ENCODE measurements at regions not wholly inside any gene's neighbourhood (a gene's known extent, or its start where the extent isn't known, plus 50 kb on each side); places are given as distances from the start of the nearest gene placed in this dataset.
A peak's percentile ranks its signal among the peaks of the same experiment; 100 is the strongest.
"Not testable (repeated sequence)": the region's sequence is repeated elsewhere in the genome, so short reads cannot be mapped to it uniquely, and the experiment has no call there.

DNA sequence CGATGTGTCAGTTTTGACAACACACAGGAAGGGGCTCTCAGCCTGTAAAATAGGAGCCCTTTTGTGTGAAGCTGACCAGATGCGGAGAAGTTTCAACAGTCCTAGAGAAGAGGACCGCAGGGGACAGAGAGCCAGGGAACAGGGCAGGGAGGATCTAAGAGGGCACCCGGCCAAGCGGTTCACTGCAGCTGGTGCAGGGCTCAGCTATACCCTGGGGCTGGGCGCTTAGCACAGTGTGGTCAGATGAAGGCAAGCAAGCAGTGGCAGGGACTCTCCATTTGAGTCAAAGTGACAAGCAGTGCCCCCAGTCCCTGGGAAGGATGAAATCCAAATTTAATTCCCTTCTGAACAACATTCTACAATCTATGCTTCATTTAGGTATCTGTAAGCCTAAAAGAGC, 88.9 kb upstream of the PLGLB2 start:
- not testable (repeated sequence) for DNase-seq (ENCODE audit: low read depth); H3K4me3 ChIP-seq (ENCODE audit: low read depth, low read length)

DNA sequence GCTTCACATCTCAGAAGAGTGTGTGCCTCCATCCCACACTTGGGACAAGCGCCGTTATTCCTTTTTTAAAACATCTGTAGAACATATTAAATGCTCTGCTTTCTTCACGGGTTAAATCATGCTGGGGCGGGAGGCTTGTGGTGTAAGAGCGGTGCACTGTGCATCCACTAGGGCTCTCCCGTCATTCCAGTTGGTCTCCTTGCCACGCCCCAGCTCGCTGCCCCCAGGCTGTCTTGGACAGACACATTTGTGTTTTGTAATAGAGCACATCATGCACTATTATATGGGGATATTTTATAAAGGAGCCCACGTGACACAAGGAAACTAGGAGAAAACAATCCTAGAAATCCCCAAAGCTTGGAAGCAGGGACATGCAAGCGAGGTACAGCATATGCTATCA, 87.7 kb upstream of the PLGLB2 start:
- not testable (repeated sequence) for H3K4me3 ChIP-seq (ENCODE audit: low read depth, low read length); DNase-seq (ENCODE audit: low read depth)

- not testable (repeated sequence) for DNase-seq (ENCODE audit: low read depth); H3K4me3 ChIP-seq (ENCODE audit: low read depth, low read length)
Measured at GRCh38 chr2:87662316-87663290, 85.3 kb upstream of the PLGLB2 start.

DNA sequence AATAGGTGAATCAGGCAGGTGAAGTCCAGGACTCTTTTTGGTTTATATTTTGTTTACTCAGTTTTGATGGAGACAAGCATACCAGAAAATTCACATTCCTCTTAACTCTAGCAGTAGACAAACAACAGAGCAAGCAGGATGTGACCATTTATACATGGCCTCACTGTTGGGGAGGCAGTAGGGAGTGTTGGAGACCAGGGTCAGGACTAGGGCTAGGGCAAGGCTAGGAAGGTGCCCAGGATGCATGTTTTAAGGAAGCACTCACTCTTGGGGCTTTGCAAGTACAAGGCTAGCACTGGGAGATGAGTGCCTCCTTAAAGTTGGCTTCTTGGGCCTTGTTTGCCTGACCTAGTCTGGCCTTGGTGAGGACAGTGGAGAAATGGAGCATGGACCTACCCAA, 84.5 kb upstream of the PLGLB2 start:
- DNase-seq (ENCODE audit: low read depth); H3K4me3 ChIP-seq (ENCODE audit: low read depth, low read length): not testable (repeated sequence)

GRCh38 chr2:87667027-87667426, 80.9 kb upstream of the PLGLB2 start:
- not testable (repeated sequence) for H3K4me3 ChIP-seq (ENCODE audit: low read depth, low read length); DNase-seq (ENCODE audit: low read depth)

- H3K4me3 ChIP-seq (ENCODE audit: low read depth, low read length); DNase-seq (ENCODE audit: low read depth): not testable (repeated sequence)
Measured at GRCh38 chr2:87668361-87668760, 79.5 kb upstream of the PLGLB2 start.

GRCh38 chr2:87669633-87670231, 78.2 kb upstream of the PLGLB2 start:
- not testable (repeated sequence) for H3K4me3 ChIP-seq (ENCODE audit: low read depth, low read length); DNase-seq (ENCODE audit: low read depth)

DNA sequence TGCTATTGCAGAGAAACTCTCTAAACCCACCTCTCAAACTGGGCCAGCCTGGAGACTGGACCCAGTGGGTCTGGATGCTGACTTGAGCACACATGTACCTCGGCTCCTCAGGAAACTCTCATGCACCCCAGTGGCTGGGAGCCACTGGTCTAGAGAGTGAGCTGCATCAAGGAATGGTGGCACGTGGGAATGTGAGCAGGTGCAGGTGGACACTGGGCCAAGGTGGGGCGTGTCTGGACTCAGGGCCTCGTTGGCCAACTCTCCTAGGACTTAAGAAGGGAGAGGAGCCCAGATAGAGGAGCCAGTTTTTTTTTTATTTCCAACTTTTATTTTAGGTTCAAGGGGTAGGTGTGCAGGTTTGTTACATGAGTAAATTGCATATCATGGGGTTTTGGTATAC, 75.5 kb upstream of the PLGLB2 start:
- not testable (repeated sequence) for H3K4me3 ChIP-seq (ENCODE audit: low read depth, low read length); DNase-seq (ENCODE audit: low read depth)

DNA sequence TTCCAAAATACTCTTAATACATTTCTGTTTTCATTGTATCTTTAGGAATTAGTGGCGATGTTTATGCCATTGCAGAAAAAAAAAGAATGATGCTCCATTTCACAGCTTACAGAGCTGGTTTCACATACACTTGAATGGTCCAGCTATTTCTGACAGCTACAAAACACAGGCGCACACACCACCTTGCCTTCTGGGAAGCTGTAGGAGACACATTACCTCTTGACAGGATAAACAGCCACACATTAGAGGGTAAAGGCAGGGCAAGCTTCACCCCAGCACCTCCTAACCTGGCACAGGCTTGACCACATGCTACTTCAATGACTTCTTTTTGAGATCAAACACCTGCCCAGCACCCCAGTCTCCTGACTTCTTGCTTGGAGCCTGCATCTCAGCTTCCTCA, 73.2 kb upstream of the PLGLB2 start:
- not testable (repeated sequence) for H3K4me3 ChIP-seq (ENCODE audit: low read depth, low read length); DNase-seq (ENCODE audit: low read depth)

- not testable (repeated sequence) for H3K4me3 ChIP-seq (ENCODE audit: low read depth, low read length); DNase-seq (ENCODE audit: low read depth)
Measured at GRCh38 chr2:87675487-87675886, 72.4 kb upstream of the PLGLB2 start.

- not testable (repeated sequence) for H3K4me3 ChIP-seq (ENCODE audit: low read depth, low read length); DNase-seq (ENCODE audit: low read depth)
Measured at GRCh38 chr2:87677421-87677923, 70.4 kb upstream of the PLGLB2 start.

GRCh38 chr2:87678742-87679173, 69.1 kb upstream of the PLGLB2 start:
- not testable (repeated sequence) for DNase-seq (ENCODE audit: low read depth); H3K4me3 ChIP-seq (ENCODE audit: low read depth, low read length)

- not testable (repeated sequence) for H3K4me3 ChIP-seq (ENCODE audit: low read depth, low read length); DNase-seq (ENCODE audit: low read depth)
Measured at GRCh38 chr2:87679950-87680349, 67.9 kb upstream of the PLGLB2 start.

GRCh38 chr2:87680691-87681090, 67.2 kb upstream of the PLGLB2 start:
- H3K4me3 ChIP-seq (ENCODE audit: low read depth, low read length); DNase-seq (ENCODE audit: low read depth): not testable (repeated sequence)

GRCh38 chr2:87683451-87683850, 64.4 kb upstream of the PLGLB2 start:
- DNase-seq (ENCODE audit: low read depth): peak; percentile 67
- TF ChIP-seq, protein P1, sequence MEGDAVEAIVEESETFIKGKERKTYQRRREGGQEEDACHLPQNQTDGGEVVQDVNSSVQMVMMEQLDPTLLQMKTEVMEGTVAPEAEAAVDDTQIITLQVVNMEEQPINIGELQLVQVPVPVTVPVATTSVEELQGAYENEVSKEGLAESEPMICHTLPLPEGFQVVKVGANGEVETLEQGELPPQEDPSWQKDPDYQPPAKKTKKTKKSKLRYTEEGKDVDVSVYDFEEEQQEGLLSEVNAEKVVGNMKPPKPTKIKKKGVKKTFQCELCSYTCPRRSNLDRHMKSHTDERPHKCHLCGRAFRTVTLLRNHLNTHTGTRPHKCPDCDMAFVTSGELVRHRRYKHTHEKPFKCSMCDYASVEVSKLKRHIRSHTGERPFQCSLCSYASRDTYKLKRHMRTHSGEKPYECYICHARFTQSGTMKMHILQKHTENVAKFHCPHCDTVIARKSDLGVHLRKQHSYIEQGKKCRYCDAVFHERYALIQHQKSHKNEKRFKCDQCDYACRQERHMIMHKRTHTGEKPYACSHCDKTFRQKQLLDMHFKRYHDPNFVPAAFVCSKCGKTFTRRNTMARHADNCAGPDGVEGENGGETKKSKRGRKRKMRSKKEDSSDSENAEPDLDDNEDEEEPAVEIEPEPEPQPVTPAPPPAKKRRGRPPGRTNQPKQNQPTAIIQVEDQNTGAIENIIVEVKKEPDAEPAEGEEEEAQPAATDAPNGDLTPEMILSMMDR (conservative IDR thresholded peaks at IDR 0.05; ENCODE audit: low read depth, low read length): peak; percentile 23
- H3K4me3 ChIP-seq (ENCODE audit: low read depth, low read length): not testable (repeated sequence)

DNA sequence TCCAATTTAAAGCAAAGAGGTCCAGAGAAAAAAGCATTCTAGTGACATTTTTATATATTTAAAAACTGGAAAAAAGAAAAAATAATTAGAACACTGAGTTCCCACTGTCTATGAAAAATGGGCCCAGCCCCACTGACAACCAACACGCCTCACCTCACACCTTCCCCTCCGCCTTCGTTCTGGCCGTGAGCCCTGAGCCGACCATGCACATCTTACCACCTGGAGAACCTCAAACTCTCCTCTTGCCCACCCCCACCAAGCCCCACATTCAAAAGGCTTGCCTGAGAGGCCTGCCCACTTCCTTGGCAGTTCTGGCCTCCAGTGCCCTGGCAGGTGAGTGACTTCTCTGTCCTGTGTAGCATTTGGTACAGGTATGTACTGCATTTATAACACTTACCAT, 63.9 kb upstream of the PLGLB2 start:
- not testable (repeated sequence) for DNase-seq (ENCODE audit: low read depth); H3K4me3 ChIP-seq (ENCODE audit: low read depth, low read length)

DNA sequence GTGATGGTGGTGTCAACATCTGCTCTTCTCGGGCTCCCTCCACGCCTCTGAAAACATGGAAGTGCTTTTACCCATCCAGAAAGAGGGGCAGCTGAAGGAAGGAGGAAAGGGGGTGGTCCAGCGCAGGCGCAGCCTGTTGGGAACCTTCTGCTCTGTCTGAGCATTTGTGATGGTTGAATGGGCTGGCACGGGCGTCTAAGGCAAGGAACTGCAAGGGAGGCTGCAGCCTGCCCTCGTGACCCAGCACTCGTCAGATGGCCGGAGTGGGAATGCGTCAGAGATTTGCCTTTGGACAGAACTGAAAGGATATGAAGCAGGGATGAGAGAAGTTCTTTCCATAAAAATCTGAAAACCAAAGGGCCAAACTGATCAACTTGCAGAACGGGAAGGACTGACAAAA, 62.3 kb upstream of the PLGLB2 start:
- not testable (repeated sequence) for DNase-seq (ENCODE audit: low read depth); H3K4me3 ChIP-seq (ENCODE audit: low read depth, low read length)

DNA sequence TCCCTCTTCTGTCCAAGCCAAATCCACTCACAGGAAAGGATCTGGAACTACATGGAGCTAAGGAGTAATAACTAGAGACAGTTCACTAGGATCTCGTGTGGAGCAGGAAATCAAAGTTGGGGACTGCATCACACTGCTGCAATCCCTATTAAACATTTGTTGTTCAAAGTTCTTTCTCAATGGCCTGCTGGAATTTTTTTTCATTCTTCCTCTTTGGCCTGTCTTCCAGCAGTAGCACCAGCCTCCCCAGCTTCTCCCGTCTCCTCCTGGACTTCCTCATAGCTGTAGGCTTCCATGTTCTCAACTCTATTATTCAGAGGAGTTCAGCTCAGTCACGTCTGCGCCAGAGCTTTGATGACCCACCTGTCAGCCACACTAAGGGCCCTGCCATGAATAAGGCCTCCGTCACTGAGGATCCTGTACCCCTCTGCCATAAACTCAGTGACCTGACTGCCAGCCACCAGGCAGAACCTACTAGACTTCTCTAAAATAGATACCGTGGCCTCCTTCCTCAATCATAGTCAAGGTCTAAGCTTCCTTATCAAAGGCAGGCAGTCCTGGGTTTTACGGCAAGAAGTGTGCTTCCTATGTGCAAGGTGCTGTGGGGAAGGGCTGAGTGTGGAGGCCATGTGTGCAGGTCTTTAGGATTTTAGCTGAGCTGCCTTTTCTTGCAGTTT, 60.9 kb upstream of the PLGLB2 start:
- DNase-seq (ENCODE audit: low read depth): not testable (repeated sequence)

More for the DNA sequence above, 60.9 kb upstream of the PLGLB2 start:
- H3K4me3 ChIP-seq (ENCODE audit: low read depth, low read length): not testable (repeated sequence)
